Superior temporal gyrus (tissue), 1 donor: ENCODE measurements at regions not wholly inside any gene's neighbourhood (a gene's known extent, or its start where the extent isn't known, plus 50 kb on each side); places are given as distances from the start of the nearest gene placed in this dataset.

Source experiments
- DNase-seq: peaks from one replicate; pipeline ENCODE4 v3.0.0-alpha.2; 2016; ENCODE audit errors: extremely low spot score

GRCh38 chr6:1515280-1515679, 94.4 kb upstream of the FOXC1 start:
- no peak for DNase-seq

DNA sequence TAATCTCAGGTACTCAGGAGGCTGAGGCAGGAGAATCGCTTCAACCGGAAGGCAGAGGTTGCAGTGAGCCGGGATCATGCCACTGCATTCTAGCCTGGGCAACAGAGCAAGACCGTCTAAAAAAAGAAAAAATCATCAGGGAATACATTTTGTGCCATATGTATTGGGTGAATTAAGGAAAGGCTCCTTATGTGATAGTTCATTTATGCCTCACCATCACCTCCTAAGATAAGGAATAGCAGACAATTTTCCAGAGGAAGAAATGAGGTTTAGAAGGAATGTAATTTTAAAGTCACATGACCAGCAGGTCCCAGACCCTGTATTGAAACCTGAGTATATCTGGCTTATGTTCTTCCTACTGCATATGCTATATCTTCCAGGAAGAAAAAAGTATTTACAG, 93.9 kb upstream of the FOXC1 start:
- no peak for DNase-seq

- DNase-seq: no peak
These were observed 92.8 kb upstream of the FOXC1 start for GRCh38 chr6:1516742-1517520.

DNA sequence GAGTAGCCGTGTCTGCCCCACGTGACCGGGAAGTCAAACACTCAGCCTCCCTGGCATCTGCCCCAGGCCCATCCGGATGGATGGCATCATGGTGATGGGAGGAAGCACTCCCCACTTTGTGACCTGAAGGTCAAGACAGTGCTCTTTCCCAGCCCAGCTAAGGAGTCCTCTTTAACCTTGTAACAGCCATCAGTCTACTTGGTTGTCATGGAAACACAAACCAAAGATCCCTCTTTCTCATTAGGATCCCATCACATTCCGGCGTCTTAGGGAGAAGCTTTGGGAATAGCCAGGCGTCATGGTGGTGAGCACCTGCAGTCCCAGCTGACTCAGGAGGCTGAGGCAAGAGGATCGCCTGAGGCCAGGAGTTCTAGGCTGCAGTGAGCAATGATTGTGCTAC, 90.9 kb upstream of the FOXC1 start:
- DNase-seq: no peak

DNA sequence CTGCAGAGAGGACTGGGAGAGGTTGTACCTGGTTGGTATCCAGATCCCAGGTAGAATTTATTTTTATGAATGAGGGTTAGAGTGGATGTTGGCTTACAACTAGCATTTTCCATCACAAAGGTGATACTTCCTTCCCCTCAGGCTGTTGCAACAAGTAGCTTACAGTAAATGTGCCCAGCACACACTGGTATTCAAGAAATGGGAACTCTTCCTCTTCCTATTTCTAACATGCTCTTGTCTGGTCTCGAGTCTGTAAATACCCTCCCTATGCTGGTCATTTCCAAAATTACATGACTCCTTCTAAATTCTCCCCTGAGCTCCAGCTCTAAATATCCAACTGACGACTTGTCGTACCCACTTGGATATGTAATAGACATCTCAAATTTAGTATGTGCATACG, 90.1 kb upstream of the FOXC1 start:
- DNase-seq: no peak

- no peak for DNase-seq
These were observed 86.9 kb upstream of the FOXC1 start for GRCh38 chr6:1522779-1523178.

DNA sequence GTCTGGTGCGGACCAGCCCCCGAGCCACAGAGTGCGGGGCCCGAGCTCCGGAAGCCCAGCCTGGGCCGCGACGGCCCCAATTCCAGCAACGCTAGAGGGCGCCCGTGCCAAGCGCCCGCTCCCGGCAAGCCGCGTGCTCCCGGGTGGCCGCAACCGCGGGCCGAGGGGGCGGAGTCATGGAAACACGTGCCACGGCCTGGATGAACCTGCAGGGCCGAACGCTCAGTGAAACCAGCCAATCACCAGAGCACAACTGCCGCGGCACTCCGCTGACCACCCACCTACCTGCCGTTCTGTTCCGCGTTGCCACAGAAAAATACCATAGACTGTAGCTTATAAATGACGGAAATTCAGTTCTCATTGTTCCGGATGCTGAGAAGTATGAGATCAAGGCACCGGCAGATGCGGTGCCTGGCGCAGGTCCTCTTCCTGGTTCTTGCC, 85.7 kb upstream of the FOXC1 start:
- peak; percentile 35 for DNase-seq

- peak; percentile 39 for DNase-seq
These were observed 84.2 kb upstream of the FOXC1 start for GRCh38 chr6:1525364-1526038.

- DNase-seq: peak; percentile 73
These were observed 83.2 kb upstream of the FOXC1 start for GRCh38 chr6:1526398-1527072.

DNA sequence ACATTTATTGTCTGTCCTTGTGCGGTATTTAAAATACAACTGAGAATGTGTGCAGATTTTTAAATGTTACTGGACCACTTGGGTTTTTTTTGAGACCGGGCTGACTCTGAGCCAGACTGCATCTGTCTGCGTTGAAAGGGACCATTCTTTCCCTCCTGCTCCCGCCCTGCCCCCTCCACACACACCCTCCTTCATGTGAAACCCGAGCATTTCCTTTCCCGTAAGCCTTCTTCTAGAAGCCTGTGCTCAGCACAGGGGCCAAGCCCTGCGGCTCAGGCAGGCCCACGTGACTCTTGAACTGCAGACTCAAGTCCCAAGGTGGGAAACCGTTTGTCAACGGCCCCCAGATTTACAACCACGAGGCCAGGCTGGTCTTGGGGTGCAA, 82.7 kb upstream of the FOXC1 start:
- no peak for DNase-seq

DNA sequence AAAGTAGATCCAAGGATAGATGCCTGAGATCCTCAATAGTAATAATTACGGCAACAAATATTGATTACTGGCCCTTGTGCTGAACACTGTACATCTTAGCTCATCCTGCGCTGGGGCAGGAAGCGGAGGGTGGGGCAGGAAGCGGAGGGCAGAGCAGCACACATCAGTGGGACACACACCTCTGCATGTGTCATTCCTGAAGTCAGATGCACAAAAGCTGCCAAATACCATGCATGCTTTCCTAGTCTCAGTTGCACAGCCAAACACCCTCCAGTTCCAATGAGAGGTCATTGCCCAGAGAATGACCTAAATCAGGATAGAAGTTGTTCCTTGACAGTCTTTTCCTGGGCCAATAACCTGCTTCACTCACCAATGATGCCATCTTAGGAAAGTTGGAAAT, 74.4 kb upstream of the FOXC1 start:
- no peak for DNase-seq

GRCh38 chr6:1536526-1537429, 72.9 kb upstream of the FOXC1 start:
- no peak for DNase-seq

DNA sequence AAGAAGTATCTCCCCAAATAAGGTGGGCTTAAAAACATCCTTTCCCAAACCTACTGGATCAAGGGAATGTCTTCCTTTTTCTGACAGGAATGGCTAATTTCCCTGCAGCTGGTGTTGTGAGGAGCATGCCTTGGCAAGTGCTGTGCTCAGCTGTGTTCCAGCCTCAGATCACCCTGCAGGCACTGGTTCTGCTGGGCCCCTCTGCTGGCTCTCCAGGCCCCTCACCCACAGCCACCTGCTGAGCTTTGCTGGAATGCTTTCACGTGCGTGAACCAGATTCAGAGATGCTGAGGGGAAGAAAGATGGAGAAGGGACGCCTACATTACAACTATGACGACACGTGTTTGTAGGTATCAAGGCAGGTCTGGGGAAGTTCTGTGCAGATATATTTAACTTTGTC, 71.3 kb upstream of the FOXC1 start:
- DNase-seq: no peak

DNA sequence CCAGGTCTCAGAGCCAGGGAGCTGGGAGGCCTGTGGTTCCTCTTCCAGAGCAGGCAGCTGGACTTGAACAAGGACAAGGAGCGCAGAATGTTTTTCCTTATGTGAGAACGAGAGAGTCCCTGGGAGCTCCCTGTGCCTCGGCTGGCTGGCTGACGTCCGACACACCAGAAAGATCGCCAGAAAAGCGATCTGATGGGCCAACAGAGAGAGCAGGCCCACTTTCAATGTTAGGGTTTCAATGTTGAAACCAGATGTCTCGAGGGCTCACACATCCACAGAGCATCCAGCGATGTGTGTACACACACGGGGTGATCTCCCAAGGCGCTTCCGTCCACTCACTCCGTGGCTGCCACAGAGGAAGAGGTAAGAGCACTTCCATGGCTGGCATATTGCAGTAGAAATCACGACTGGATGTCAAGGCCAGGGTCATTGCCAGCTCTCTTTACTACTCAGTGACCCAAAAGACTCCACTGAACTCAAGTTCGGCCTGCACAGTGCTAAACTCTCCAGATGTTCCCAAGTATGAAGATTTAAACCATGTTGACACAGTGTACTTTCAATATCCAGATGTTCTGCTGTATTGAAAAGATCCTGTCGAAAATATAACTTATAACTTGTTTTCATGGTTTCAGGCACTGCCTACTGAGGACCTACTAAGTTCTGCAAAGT, 70.8 kb upstream of the FOXC1 start:
- no peak for DNase-seq

DNA sequence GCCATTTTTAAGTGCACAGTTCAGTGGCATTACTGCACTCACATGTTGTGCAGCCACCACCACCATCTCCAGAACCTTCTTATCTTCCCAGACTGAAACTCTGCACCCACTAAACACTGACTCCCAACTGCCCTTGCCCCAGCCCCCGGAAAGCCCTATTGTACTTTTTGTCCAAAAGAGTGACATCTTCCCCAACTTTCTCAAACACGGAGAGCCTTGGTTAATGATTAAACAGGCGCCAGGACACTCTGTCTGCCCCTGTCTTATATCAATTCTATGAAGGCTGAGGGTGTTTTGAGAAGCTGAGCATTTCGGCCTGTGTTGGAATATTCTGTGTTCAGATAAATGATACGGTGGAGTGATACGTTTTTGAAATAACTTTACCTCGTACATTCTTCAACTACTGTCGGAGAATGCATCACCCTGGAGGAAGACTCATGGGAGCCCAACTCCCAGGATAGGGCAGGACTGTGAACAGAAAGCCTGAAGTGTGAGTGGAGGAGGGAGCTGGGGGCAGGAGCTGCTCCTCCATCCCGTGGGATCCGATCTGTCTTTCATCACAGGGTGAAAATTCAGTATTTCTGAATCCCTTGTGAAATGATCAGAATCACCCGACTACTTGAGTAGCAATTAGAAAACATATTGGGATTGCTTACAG, 68.7 kb upstream of the FOXC1 start:
- no peak for DNase-seq

DNA sequence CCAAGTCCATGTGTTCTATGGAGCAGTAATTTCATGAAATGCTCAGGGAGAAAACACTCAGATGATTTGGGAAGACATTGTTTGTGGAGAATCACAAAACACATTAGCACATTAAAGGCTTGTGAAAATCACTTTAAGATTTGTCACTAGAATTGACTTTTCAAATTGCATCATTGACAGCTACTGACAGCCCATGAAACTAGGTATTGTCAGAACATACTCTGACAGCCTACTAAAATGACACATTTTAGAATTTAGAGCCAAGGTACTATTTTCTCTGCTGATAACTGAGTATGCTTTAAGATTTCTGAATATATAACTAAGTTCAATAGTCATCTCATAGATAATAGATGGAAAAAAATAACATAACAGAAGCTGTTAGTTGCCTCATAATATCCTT, 67.4 kb upstream of the FOXC1 start:
- no peak for DNase-seq

GRCh38 chr6:1542764-1543163, 67.0 kb upstream of the FOXC1 start:
- DNase-seq: no peak

DNA sequence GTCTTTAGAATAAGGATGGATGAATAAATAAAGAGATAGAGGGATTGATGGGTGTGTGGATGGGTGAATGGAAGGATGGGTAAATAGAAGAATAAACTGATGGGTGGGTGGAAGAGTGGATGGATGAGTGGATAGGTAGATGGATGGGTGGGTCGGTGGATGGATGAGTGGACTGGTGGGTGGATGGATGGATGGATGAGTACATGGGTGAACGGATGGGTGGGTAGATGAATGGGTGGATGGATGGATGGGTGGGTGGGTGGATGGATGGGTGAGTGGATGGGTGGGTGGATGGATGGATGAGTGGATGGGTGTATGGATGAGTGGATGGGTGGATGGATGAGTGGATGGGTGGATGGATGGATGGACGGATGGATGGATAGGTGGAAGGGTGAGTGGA, 65.7 kb upstream of the FOXC1 start:
- no peak for DNase-seq

GRCh38 chr6:1544603-1545002, 65.1 kb upstream of the FOXC1 start:
- no peak for DNase-seq

GRCh38 chr6:1545654-1546053, 64.1 kb upstream of the FOXC1 start:
- DNase-seq: no peak

GRCh38 chr6:1547785-1548184, 61.9 kb upstream of the FOXC1 start:
- DNase-seq: no peak
